ENCODE measurements at regions not wholly inside any gene's neighbourhood (a gene's known extent, or its start where the extent isn't known, plus 50 kb on each side); places are given as distances from the start of the nearest gene placed in this dataset.
A peak's percentile ranks its signal among the peaks of the same experiment; 100 is the strongest.
"Not testable (repeated sequence)": the region's sequence is repeated elsewhere in the genome, so short reads cannot be mapped to it uniquely, and the experiment has no call there.

GRCh38 chr2:105691947-105692390, 52.7 kb upstream of the NCK2 start:
- DNase-seq (ENCODE audit: low read depth in 3 of 3), result no peak

DNA sequence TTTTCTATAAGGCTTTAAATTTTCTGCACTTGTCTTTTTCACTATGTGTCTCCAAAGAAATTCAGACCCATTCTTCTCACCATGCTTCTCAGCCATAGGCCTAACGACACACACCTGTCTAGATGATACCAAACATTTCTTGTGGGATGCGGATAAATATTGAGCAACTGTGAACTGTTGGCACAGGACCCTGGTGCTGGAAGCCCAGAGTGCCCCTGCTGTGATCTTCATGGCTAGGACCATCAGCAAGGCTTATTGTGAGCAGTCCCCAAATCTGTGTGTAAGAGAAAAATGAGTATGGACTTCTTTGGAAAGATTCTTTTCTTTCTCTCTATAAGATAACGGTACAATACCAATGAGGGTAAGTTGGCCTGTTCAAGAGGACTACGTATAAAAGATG, 54.1 kb upstream of the NCK2 start:
- no peak for DNase-seq (ENCODE audit: low read depth in 3 of 3)

DNA sequence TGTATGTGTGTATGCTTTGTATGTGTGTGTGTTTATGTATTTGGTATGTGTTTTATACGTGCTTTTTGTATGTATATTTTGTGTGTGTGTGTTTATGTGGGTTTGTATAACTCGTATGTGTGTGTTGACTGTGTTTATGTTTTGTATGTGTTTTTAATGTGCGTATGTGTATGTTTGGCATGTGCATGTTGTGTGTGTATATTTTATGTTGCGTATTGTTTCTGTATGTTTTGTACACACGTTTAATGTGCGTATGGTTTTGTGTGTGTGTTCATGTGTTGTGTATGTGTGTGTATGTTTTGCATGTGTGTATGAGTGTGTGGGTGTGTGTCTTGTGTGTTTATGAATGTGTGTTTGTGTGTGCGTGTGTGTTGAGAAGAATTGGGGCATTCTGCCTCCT, 55.2 kb upstream of the NCK2 start:
- no peak for DNase-seq (ENCODE audit: low read depth in 3 of 3)

DNA sequence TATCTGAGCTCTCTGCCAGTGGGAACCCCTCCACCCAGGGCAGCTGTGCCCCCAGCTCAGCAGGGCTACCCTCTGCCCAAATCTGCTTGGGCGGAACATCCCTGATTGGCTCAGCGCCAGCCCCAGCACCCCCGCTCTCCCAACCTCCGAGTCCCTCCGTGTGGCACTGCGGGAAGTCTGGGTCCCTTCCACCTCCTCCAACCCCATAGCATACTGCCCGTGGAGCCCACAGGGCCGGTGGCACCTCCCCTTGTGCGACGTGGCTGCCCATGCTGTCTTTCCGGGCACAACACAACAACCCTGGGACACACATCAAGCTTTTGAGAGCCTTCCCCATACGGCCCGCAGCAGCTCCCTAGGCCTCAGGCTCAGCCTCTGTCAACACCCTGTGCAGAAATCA, 55.8 kb upstream of the NCK2 start:
- no peak for DNase-seq (ENCODE audit: low read depth in 3 of 3)

DNA sequence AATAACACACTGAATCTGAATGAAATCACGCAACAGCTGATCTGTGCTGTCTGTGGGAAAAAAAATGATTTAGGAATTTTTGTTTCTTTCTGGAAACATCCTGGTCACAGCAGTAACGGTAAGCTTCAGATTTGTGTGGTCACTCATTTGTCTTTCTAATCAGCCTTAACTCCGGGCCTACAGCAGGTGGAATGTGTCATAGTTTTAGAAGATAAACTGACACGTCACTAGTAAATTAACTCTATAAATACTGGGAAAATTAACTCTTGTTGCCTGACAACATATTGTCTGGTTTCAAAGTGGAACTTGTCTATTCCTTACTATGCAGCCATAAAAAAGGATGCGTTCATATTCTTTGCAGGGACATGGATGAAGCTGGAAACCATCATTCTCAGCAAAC, 58.1 kb upstream of the NCK2 start:
- no peak for DNase-seq (ENCODE audit: low read depth in 3 of 3)

GRCh38 chr2:105683011-105683492, 61.7 kb upstream of the NCK2 start:
- no peak for DNase-seq (ENCODE audit: low read depth in 3 of 3)

DNA sequence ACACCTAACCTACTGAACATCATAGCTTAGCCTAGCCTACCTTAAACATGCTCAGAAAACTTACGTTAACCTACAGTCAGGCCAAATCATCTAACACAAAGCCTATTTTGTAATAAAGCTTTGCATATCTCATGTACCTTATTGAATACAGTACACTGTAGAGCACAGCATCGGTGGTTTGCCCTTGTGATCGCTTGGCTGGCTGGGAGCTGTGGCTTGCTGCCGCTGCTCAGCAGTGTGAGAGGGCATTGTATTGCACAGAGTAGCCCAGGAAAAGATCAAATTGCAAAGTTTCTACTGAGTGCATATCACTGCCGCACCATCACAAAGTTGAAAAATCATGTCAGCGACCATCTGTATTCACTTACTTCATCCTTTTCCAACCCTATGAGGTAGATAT, 62.3 kb upstream of the NCK2 start:
- no peak for DNase-seq (ENCODE audit: low read depth in 3 of 3)

DNA sequence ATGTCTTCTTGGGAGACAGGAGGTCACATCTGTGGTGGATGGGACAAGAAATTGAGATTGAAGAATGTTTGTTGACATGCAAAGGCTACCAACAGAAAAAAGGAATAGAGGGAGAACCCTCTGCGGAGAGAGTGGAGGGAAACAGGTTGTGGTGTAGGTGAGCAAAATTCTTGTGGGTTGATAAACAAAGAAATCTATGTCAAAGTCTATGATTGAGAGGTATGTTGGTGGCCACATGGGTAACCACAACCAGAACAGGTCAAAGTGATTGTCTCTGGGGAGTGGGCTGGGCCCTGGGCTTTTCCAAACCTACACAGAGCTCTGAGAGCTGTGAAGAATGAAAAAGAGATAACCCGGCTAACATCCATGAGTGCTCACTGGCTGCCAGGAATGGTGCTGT, 62.8 kb upstream of the NCK2 start:
- DNase-seq (ENCODE audit: low read depth in 3 of 3), result no peak

DNA sequence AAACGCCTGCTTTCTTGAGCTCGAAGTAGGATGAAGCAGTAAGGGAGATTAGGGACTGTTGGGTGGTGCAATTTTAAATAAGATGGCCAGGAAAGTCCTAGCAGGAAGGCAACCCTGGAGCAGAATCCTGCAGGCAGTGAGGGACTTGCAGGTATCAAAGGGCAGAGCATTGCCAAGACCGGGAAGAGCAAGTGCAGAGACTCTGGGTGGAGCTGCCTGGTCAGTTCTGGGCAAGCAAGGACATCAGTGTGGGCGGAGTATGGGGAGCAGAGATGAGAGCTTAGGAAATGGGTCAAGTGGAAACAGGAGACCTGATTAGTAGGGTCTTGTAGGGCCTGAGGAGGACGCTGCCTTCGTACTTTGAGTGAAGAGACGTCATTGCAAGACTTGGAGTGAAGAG, 64.4 kb upstream of the NCK2 start:
- DNase-seq (ENCODE audit: low read depth in 3 of 3), result no peak

DNA sequence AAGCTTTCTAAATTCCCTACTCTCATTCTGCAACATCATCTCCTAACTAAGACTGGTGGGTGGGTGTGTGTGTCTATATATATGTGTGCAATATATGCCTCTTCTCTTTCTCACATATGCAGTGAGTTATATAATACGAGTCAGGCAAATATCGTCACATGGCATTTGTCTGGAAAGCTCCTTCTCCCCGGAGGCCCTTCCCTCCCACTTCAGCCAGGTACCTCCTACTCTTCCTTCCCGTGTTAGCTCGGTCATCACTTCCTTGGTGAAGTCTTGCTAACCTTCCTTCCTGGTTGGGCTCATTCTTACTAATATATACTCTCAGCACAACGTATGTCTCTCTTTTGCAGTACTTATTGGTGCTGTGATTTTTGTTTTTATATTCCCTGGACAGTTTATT, 66.4 kb upstream of the NCK2 start:
- no peak for DNase-seq (ENCODE audit: low read depth in 3 of 3)

DNA sequence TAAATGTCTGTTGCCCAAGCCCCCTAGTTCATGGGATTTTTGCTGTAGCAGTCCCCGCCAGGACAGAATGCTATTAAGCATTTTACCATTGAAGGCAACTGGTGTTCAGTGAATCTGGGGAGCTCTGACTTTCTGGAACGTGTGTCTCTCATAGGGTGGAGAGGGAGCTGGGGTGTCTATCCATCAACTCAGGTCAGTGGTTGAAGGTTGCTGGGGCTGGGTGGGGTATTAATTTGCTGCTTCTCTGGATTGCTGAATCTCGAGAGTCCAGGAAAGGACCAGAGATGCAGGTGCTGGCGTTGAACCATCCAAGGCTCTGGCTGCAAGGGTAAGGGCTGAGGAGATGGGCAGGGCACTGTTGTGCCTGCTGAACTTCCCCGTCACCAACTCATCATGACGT, 66.8 kb upstream of the NCK2 start:
- no peak for DNase-seq (ENCODE audit: low read depth in 3 of 3)

DNA sequence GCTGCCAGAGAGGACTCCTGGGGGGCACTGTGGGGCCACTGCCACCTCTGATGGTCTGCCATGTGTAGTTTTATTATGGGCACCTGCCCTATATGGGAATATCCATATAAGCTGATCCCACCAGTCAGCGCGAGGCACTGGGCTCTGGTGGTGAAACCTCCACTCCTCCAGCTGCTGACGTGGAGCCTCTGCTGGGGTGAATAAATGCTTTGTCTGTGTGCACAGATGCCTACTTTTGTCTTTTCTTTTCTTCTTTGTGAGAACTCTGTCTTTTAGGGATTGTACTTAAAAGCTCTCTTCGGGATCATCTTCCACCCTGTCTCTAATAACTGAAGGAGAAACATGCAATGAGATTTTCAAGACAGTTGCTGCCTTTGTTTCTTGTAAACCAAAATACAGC, 68.9 kb upstream of the NCK2 start:
- no peak for DNase-seq (ENCODE audit: low read depth in 3 of 3)

DNA sequence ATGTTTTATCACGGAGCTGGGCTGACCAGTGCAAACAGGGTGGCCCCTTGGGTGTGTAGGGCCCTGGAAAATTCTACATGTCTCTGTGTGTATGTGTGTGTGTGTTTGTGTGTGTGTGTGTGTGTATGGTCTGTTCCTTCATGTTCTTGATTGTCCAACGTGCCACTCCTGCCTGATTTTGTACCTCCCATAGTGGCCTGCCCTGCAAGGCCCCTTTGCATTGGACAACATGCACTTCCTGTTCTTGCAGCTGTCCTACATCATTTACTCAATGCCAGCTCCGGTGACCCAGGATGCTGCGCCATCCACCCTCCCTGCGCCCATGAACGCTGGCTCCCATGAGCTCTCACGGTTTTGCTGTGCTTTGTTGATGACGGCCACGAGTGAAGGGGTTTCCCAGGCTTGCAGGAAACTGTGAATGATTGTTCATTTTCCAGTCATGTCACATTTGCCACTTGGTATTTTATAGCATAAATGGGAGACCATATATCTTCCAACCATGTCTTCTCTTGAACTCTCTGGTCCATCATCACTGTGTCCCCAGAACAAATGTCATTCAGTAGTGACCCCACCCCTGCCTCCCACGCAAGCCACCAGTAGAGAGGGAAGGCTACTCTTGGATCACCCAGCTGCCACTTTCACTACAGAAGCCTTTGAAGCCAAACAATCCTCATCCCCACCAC, 69.7 kb upstream of the NCK2 start:
- DNase-seq (ENCODE audit: low read depth in 3 of 3), result peak in 1 of 3 experiments; percentile 54

DNA sequence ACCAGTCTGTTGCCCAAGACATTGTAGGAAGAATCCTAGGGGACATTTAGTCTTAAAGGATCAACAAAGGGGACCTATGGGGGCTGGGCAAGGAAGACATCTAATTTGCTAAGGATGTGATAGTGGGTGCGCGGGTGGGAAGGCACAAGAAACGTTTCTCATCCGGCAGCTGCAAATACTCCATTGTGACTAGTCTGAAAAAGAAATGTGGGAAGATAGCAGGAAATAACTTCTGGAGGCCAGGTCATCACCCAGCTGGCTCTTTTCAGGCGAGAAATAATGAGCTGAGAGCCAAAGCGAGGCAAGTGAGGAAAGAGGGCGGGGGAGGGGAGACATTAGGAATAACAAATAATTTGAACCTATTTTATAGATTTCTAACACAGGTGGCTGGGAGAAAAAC, 70.3 kb upstream of the NCK2 start:
- DNase-seq (ENCODE audit: low read depth in 3 of 3), result no peak

GRCh38 chr2:105671156-105671555, 73.6 kb upstream of the NCK2 start:
- DNase-seq (ENCODE audit: low read depth in 3 of 3), result no peak

DNA sequence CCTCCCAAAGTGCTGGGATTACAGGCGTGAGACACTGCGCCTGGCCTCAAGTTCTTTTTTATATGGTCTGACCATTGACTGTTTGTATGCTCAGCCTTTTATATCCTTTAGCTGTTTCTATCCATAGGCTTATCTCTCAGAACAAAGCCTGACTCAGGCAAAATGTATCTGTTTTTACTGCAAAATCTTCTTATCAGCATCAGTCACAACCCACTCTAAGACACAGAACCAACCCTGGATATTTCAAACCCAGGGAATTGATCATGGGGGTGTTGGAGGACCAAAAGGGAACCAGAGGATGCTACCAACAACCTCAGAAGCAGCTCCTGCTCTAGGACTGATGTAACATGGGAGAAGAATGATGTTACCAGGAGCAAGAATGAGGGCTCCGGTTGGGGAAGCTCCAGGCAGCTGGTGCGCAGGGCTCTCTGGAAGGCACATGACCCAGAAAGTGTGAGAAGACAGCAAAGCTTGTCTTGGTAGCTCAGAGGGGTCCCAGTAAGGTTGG, 75.3 kb upstream of the NCK2 start:
- no peak for DNase-seq (ENCODE audit: low read depth in 3 of 3)

- DNase-seq (ENCODE audit: low read depth in 3 of 3), result no peak
Observed at GRCh38 chr2:105665480-105665879, 79.2 kb upstream of the NCK2 start.

- DNase-seq (ENCODE audit: low read depth in 3 of 3), result no peak
Observed at GRCh38 chr2:105660489-105660888, 84.2 kb upstream of the NCK2 start.

- not testable (repeated sequence) for DNase-seq (ENCODE audit: low read depth in 3 of 3)
Observed at GRCh38 chr2:105655723-105656606, 88.7 kb upstream of the NCK2 start.

GRCh38 chr2:105655244-105655643, 89.5 kb upstream of the NCK2 start:
- DNase-seq (ENCODE audit: low read depth in 3 of 3), result no peak

- no peak for DNase-seq (ENCODE audit: low read depth in 3 of 3)
Observed at GRCh38 chr2:105654474-105655004, 90.2 kb upstream of the NCK2 start.

GRCh38 chr2:105653302-105653701, 91.4 kb upstream of the NCK2 start:
- no peak for DNase-seq (ENCODE audit: low read depth in 3 of 3)

Measured in stimulated activated CD4-positive, alpha-beta T cell treated with anti-CD3 and anti-CD28 coated beads, TNF-alpha, amount 100 ng/mL, for 24 hours (primary cell).